ENCODE measurements at regions not wholly inside any gene's neighbourhood (a gene's known extent, or its start where the extent isn't known, plus 50 kb on each side); places are given as distances from the start of the nearest gene placed in this dataset.
"Not testable (repeated sequence)": the region's sequence is repeated elsewhere in the genome, so short reads cannot be mapped to it uniquely, and the experiment has no call there.

DNA sequence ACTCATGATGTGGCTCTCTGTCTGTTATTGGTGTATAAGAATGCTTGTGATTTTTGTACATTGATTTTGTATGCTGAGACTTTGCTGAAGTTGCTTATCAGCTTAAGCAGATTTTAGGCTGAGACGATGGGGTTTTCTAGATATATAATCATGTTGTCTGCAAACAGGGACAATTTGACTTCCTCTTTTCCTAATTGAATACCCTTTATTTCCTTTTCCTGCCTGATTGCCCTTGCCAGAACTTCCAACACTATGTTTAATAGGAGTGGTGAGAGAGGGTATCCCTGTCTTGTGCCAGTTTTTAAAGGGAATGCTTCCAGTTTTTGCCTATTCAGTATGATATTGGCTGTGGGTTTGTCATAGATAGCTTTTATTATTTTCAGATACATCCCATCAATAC, 5271.3 kb upstream of the TPTE start:
- H3K27ac ChIP-seq, result not testable (repeated sequence)

DNA sequence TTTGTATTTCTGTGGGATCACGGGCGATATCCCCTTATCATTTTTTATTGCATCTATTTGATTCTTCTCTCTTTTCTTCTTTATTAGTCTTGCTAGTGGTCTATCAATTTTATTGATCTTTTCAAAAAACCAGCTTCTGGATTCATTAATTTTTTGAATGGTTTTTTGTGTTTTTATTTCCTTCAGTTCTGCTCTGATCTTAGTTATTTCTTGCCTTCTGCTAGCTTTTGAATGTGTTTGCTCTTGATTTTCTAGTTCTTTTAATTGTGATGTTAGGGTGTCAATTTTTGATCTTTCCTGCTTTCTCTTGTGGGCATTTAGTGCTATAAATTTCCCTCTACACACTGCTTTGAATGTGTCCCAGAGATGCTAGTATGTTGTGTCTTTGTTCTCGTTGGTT, 5270.2 kb upstream of the TPTE start:
- H3K27ac ChIP-seq, result not testable (repeated sequence)

DNA sequence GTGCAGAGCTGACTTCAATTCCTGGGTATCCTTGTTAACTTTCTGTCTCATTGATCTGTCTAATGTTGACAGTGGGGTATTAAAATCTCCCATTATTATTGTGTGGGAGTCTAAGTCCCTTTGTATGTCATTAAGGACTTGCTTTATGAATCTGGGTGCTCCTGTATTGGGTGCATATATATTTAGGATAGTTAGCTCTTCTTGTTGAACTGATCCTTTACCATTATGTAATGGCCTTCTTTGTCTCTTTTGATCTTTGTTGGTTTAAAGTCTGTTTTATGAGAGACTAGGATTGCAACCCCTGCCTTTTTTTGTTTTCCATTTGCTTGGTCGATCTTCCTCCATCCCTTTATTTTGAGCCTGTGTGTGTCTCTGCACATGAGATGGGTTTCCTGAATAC, 5269.5 kb upstream of the TPTE start:
- H3K27ac ChIP-seq, result not testable (repeated sequence)
